ENCODE measurements at regions not wholly inside any gene's neighbourhood (a gene's known extent, or its start where the extent isn't known, plus 50 kb on each side); places are given as distances from the start of the nearest gene placed in this dataset.

GRCh38 chr14:71365361-71365760, 458.1 kb downstream of the PCNX1 start:
- TF ChIP-seq CTCF (IDR thresholded peaks at IDR 0.05; ENCODE audit: low read length) = no peak
- TF ChIP-seq EZH2 (IDR thresholded peaks at IDR 0.05; ENCODE audit: borderline replicate concordance, low read length) = no peak

All from OCI-LY1 (cell line).